Astrocyte of the spinal cord (primary cell): ENCODE measurements at regions not wholly inside any gene's neighbourhood (a gene's known extent, or its start where the extent isn't known, plus 50 kb on each side); places are given as distances from the start of the nearest gene placed in this dataset.

ENCODE experiments used
- DNase-seq: peaks from one replicate; pipeline ENCODE4 v3.0.0; 2011; ENCODE audit warnings: low read depth, low spot score
- H3K4me3 ChIP-seq: 2 replicates; pipeline ENCODE4 v1.5.1; 2011; ENCODE audit warnings: low read depth, mild to moderate bottlenecking, low read length, moderate library complexity
- CTCF ChIP-seq: IDR thresholded peaks from 2 replicates; pipeline ENCODE4 v1.5.1; 2012; ENCODE audit warnings: low read depth, mild to moderate bottlenecking, low read length, inconsistent platforms
- in situ Hi-C: cut with HindIII; loops from 2 replicates; pipeline ENCODE4 v1.10.0; 2017; ENCODE audit warnings: low sequenced_read_pairs

- in situ Hi-C loops: no loop called here
These were observed 325.3 kb upstream of the MYT1L start for GRCh38 chr2:2656115-2657011.

GRCh38 chr2:2655453-2656114 lies 324.5 kb upstream of the MYT1L start:
- H3K4me3 ChIP-seq: no peak overlapping the region
- in situ Hi-C loops: no loop called here
- DNase-seq: no peak
- TF ChIP-seq CTCF: no peak

More at GRCh38 chr2:2656115-2657011, 325.3 kb upstream of the MYT1L start:
- no peak for DNase-seq
- H3K4me3 ChIP-seq: no peak overlapping the region
- no peak for TF ChIP-seq CTCF

- no peak overlapping the region for H3K4me3 ChIP-seq
- in situ Hi-C loops: no loop called here
- no peak for TF ChIP-seq CTCF
- no peak for DNase-seq
These were observed 322.2 kb upstream of the MYT1L start for GRCh38 chr2:2653231-2653630.

- no peak for DNase-seq
- in situ Hi-C loops: no loop called here
- TF ChIP-seq CTCF: no peak
- H3K4me3 ChIP-seq: no peak overlapping the region
These were observed 319.7 kb upstream of the MYT1L start for GRCh38 chr2:2650608-2651375.

- no peak for TF ChIP-seq CTCF
- H3K4me3 ChIP-seq: no peak overlapping the region
- DNase-seq: no peak
- in situ Hi-C loops: no loop called here
These were observed 318.3 kb upstream of the MYT1L start for GRCh38 chr2:2649109-2650072.
